Right lobe of liver (tissue), 6 donors: ENCODE measurements at regions not wholly inside any gene's neighbourhood (a gene's known extent, or its start where the extent isn't known, plus 50 kb on each side); places are given as distances from the start of the nearest gene placed in this dataset.

Source experiments
- ATAC-seq, 4 donors: fragments of 200-7000 bp; cut with Tn5 transposase; one replicate each; pipeline ENCODE4 v1.9.1; 2020; ENCODE audit warnings: mild to moderate bottlenecking in 4 of 4, moderate library complexity in 4 of 4
- DNase-seq, 3 donors: peaks; one replicate each; pipeline ENCODE4 v3.0.0-alpha.2; 2020
- H3K27ac ChIP-seq, 3 donors: fragments of 200-600 bp; one replicate each; pipeline ENCODE4 v1.8.0; 2022
- H3K27me3 ChIP-seq, 2 donors: fragments of 200-600 bp; one replicate each; pipeline ENCODE4 v1.8.0; 2022
- H3K36me3 ChIP-seq, 4 donors: fragments of 200-600 bp; sonication (generic) in 1 of 4; one replicate each; pipeline versions ENCODE4 v1.5.1 to v1.8.0; 2017 to 2022; ENCODE audit warnings: control low read depth in 1 of 4
- H3K4me1 ChIP-seq, 4 donors: fragments of 200-600 bp; sonication (generic) in 1 of 4; one replicate each; pipeline versions ENCODE4 v1.5.1 to v1.8.0; 2017 to 2022; ENCODE audit warnings: control low read depth in 1 of 4
- H3K4me3 ChIP-seq, 3 donors: fragments of 200-600 bp; one replicate each; pipeline ENCODE4 v1.8.0; 2022
- H3K9me3 ChIP-seq, 4 donors: fragments of 200-600 bp; sonication (generic) in 1 of 4; one replicate each; pipeline versions ENCODE4 v1.5.1 to v1.8.0; 2017 to 2022; ENCODE audit warnings: control low read depth in 1 of 4
- POLR2A ChIP-seq: fragments of 450-650 bp; IDR thresholded peaks from one replicate; pipeline ENCODE4 v1.6.1; 2017; ENCODE audit warnings: antibody characterized with exemption, mild to moderate bottlenecking
- WGBS: methylation state at CpG from one replicate; pipeline ENCODE4 v1.1.6; 2018; ENCODE audit warnings: low coverage, low lambda C conversion rate; ENCODE audit not compliant: insufficient coverage; ENCODE audit errors: missing lambda C conversion rate; 5-methylcytosine and 5-hydroxymethylcytosine counted together
- intact Hi-C, 2 donors: fragments of 100-400 bp; cut with DNase I; formaldehyde crosslinking; loops; one replicate each; pipeline versions ENCODE4 v1.11.2 to v1.14.1; 2022
- small RNA-seq, 2 experiments: library from RNA; depleted of rRNA; stranded (forward); fragments of <200 nt; gene quantifications; one replicate each; pipeline ENCODE3, GENCODE V24; 2016
- TF ChIP-seq, protein P1 (sequence below), 4 donors: fragments of 200-600 bp in 3 of 4; fragments of 450-650 bp in 1 of 4; IDR thresholded peaks; one replicate each; pipeline versions ENCODE4 v1.5.1 to v1.8.0; 2016 to 2022; ENCODE audit warnings: antibody characterized with exemption in 4 of 4, mild to moderate bottlenecking in 2 of 4
- donor health status: DM: no; HTN: yes; CAD: no.
- donor health status: DM: no; HTN: no; CAD: no.
- donor health status: DM: no; HTN: no; CAD: no.
- donor health status: DM: no; HTN: yes; CAD: no.
- donor health status: DM: no; HTN: yes; CAD: no.

DNA sequence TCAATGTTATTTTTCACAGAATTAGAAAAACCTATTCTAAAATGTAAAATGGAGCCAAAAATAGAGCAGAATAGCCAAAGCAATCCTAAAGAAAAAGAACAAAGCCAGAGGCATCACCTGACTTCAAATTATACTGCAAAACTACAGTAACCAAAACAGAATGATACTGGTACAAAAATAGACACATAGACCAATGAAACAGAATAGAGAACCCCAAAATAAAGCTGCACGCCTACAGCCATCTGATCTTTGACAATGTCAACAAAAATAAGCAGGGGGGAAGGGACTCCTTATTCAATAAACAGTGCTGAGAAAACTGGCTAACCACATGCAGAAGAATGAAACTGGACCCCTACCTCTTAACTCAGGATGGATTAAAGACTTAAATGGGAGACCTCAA is 65.8 kb upstream of the PDE4D start:
- DNase-seq (no peak), ATAC-seq (no peak)
- intact Hi-C loops: no loop called here
- TF ChIP-seq POLR2A: no peak
- TF ChIP-seq, protein P1, sequence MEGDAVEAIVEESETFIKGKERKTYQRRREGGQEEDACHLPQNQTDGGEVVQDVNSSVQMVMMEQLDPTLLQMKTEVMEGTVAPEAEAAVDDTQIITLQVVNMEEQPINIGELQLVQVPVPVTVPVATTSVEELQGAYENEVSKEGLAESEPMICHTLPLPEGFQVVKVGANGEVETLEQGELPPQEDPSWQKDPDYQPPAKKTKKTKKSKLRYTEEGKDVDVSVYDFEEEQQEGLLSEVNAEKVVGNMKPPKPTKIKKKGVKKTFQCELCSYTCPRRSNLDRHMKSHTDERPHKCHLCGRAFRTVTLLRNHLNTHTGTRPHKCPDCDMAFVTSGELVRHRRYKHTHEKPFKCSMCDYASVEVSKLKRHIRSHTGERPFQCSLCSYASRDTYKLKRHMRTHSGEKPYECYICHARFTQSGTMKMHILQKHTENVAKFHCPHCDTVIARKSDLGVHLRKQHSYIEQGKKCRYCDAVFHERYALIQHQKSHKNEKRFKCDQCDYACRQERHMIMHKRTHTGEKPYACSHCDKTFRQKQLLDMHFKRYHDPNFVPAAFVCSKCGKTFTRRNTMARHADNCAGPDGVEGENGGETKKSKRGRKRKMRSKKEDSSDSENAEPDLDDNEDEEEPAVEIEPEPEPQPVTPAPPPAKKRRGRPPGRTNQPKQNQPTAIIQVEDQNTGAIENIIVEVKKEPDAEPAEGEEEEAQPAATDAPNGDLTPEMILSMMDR (IDR thresholded peaks at IDR 0.05): no peak
- Histone ChIP-seq H3K27ac (no peak overlapping the region), H3K4me1 (no peaks in the 10 kb centered on the region), H3K36me3 (no peaks in the 10 kb centered on the region), H3K4me3 (no peak overlapping the region), H3K9me3 (no peaks in the 10 kb centered on the region), H3K27me3 (no peaks in the 10 kb centered on the region)
- WGBS: 50% methylated on average over 1 of the region's 1 CpG

DNA sequence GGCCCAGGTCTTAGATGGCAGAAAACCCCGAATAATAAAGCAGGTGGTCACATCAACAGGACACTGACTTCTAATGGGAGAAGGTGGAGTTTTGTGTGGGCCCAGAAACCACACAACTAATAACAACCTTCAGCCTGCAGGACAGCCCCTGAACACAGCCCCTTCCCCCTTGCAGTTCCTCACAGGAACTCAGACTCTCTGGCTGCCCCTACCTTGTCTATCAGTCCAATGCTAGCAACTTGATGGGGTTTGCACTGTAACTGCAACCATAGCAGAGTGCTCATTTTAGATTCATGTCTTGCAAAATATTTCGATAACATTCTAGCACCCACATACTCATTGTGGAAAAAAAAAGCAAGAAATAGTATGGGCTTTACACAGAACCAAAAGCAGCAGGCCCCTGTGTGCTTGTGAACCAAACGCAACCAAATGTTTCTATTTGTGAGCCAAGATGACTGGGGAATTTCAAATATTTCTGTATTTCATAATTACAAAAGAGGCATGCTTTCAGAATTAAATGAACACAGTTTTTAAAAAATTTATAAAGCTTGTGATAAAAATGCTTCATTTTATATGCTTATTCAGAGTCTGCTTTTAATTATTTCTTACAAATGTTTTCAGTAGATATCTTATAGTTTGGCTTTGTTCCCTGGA is 62.7 kb upstream of the PDE4D start:
- Histone ChIP-seq H3K9me3 (no peaks in the 10 kb centered on the region), H3K36me3 (no peaks in the 10 kb centered on the region), H3K4me3 (no peak overlapping the region), H3K4me1 (no peaks in the 10 kb centered on the region), H3K27ac (no peak overlapping the region), H3K27me3 (no peaks in the 10 kb centered on the region)
- ATAC-seq (no peak), DNase-seq (no peak)
- intact Hi-C loops: no loop called here
- TF ChIP-seq POLR2A: no peak
- TF ChIP-seq, protein P1 (IDR thresholded peaks at IDR 0.05): no peak
- 65% methylated on average over 3 of the region's 3 CpGs for WGBS

DNA sequence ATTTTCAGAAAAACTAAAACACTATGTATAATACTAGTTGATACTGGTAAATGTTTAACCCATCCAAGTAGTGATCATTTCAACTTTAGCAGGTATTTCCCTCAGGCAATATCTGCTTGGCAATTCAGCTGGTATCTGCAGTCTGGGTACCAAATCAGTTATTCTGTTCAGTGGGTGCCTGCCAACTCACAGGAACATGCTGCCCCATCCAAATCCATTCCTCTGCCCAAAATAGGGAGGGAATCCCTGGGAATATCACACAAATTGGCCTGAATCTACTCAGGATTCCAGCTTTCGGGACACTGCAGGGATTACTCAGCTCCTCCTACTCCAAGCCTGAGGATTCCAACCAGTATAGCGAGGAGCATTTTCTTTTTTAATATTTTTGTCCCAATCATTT is 61.7 kb upstream of the PDE4D start:
- intact Hi-C loops: no loop called here
- H3K4me3 ChIP-seq: no peak overlapping the region
- no peak for ATAC-seq
- no peak for TF ChIP-seq POLR2A
- TF ChIP-seq, protein P1 (IDR thresholded peaks at IDR 0.05): no peak
- H3K4me1 ChIP-seq: no peaks in the 10 kb centered on the region
- DNase-seq: no peak
- no peak overlapping the region for H3K27ac ChIP-seq
- H3K36me3 ChIP-seq: no peaks in the 10 kb centered on the region
- H3K27me3 ChIP-seq: no peaks in the 10 kb centered on the region
- H3K9me3 ChIP-seq: no peaks in the 10 kb centered on the region
- 67% methylated on average over 2 of the region's 2 CpGs for WGBS

DNA sequence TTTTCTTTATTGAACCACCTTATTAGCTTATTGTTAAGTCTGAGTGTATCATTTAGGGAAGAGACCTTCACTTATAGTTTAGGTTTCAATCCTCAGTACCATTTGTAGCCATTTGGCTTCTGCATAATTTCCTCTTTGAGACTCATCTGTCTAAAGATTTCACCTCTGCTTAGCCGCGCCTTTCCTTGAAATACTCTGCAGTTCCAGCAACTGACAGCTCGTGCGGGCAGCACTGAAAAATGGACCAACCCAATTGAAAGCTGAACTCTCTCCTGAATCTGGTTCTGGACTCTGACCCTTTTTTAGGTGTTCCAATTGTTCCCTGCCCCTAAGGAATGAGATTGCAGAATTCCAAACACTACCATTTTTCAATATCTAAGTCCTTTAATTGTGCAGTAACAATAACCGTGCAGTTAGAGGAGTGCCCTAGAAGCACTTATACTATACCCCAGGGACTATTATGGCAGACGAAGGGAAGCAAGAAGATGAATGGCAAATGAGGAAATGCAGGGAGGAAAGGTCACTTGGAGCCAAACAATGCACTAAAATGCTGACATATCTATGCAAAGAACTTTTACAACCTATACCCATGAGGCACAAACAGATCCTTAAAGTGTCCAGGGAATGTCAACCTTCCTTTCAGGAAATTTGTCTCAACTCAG is 50.1 kb upstream of the PDE4D start:
- ATAC-seq (no peak), DNase-seq (no peak)
- Histone ChIP-seq H3K27ac (no peak overlapping the region), H3K4me3 (no peak overlapping the region), H3K4me1 (no peaks in the 10 kb centered on the region), H3K9me3 (no peaks in the 10 kb centered on the region), H3K27me3 (no peaks in the 10 kb centered on the region), H3K36me3 (no peaks in the 10 kb centered on the region)
- WGBS: 62% methylated on average over 6 of the region's 6 CpGs
- intact Hi-C loops: no loop called here
- TF ChIP-seq POLR2A: no peak
- TF ChIP-seq, protein P1 (IDR thresholded peaks at IDR 0.05): no peak

Small RNA genes lying in the stretch of these regions (small RNA-seq; reads per million reads assigned to genes)
- 0 reads per million in 2 experiments for gene RNU6-806P
